HG03095 (cell line): ENCODE measurements at regions not wholly inside any gene's neighbourhood (a gene's known extent, or its start where the extent isn't known, plus 50 kb on each side); places are given as distances from the start of the nearest gene placed in this dataset.
"Not testable (repeated sequence)": the region's sequence is repeated elsewhere in the genome, so short reads cannot be mapped to it uniquely, and the experiment has no call there.

Experiments
- ATAC-seq: cut with Tn5 transposase; IDR thresholded peaks from one replicate; pipeline ENCODE4 v1.9.1; 2021; ENCODE audit warnings: moderate library complexity; ENCODE audit not compliant: unreplicated experiment

DNA sequence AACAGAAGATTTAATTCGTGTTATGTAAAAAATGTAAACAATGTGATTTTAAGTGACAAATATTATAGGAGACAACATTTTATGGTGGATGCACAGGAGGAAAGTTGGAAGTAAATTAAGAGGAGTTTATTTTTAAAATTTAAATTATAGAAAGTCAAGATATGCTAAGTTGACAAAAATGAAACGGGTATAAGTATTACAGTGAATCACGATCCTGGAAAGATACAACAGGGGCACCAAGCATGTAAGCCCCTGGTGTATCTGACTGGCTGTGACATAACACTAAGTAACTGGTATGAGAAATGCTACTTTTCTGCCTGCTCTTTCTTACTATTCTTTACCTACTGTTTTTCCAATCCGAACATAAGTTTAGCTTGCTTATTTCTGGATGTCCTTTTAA is 419.8 kb upstream of the CHD1 start:
- ATAC-seq: no peak

DNA sequence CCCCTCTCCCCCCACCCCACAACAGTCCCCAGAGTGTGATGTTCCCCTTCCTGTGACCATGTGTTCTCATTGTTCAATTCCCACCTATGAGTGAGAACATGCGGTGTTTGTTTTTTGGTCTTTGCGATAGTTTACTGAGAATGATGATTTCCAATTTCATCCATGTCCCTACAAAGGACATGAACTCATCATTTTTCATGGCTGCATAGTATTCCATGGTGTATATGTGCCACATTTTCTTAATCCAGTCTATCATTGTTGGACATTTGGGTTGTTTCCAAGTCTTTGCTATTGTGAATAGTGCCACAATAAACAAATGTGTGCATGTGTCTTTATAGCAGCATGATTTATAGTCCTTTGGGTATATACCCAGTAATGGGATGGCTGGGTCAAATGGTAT is 411.0 kb upstream of the CHD1 start:
- ATAC-seq: not testable (repeated sequence)

DNA sequence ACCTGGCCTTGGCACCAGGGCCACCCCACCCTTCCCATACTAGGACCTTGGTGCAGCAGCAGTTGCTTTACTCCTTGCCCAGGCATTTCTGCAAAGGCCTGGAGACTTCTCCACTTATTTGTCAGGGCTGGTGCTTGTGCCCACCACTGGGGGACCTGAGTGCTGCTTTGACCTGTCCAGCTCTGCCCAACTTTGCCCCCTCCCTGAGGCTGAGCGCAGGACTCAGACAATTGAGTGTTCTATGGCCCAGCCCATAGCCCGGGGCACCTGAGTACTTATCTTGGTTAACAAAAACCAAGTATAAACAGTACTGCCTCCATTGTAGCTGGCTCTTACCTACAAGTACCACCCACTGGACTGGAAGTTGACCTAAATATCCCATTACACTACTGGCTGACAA is 406.1 kb upstream of the CHD1 start:
- no peak for ATAC-seq

GRCh38 chr5:99331061-99331460 is 402.3 kb upstream of the CHD1 start:
- ATAC-seq: no peak

DNA sequence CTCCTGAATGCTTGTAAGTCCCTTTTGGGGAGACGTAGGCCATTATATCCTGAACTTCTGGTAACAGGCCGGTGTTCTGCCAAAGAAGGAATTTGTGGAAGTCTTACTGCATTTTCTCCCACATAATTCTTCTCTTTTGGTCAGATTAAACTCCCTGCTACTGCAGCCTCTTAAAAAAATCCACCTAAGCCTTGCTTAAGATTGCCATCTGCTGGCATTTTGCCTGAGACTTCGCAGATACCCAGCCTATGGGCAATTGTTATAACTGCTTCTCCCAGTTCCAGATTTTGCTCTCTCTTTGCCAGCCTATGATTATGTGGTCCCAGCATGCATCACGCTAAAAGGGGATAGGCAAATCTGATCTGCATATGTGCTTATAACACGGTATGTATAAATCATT is 391.6 kb upstream of the CHD1 start:
- ATAC-seq: no peak

DNA sequence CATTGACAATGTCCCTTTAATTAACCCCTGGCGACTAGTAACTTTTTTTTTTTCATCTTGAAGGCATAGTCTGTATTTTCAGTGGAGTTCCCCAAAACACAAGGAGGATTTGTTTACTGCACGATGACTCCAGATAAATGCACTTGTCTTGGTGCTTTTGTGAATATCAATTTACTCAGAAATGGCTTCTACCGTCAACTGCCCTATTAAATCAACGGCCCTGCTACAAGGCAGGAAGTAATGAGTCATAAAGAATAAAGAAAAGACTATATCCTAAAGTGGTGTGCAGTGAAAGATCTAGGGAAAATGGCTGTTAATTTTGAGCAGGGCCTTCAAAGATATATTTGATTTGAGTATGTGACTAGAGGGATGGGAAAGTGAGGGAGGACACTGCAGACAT is 388.3 kb upstream of the CHD1 start:
- ATAC-seq: no peak

GRCh38 chr5:99316484-99316883 is 387.7 kb upstream of the CHD1 start:
- no peak for ATAC-seq

- ATAC-seq: no peak
Observed at GRCh38 chr5:99315413-99316183, 386.8 kb upstream of the CHD1 start.

GRCh38 chr5:99314721-99315120 is 385.9 kb upstream of the CHD1 start:
- ATAC-seq: no peak

DNA sequence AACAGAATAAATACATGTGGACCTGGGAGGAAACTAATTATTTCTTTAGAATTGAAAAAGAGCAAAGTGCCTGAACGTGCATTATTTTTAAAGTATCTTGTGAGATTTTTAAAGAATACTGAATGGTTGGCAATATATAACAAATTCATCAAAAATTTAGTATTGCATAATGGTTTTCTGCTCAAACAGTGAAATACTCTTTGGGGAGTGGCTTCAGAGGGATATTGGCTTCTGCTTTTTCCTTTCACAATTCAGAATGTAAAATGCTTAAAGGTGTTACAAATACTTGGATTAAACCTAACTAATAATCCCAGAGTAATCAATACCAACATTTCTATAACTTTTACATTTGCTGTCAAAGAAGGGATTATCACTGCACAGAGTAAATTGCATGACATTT is 379.3 kb upstream of the CHD1 start:
- no peak for ATAC-seq

GRCh38 chr5:99305045-99305580 is 376.3 kb upstream of the CHD1 start:
- ATAC-seq: no peak

- no peak for ATAC-seq
Observed at GRCh38 chr5:99285606-99286005, 356.8 kb upstream of the CHD1 start.

- no peak for ATAC-seq
Observed at GRCh38 chr5:99275128-99275527, 346.3 kb upstream of the CHD1 start.

DNA sequence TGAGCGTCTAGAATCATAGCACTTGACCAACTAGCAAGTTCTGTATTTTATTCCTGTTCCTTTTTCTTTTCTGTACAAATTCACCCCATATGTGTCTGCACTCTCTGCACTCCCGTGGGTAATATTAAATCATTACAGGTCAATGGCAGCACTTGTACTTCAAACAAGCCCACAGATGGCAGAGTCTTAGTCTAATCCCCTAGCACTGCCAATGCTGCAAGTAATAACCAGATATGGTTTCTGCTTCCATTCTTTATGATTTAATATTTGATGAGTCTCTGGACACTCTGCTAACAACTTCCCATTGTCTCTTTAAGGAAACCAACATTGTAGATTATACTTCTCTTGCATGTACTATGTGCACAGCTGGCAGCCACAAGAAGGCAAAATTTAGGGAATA is 343.8 kb upstream of the CHD1 start:
- ATAC-seq: no peak

GRCh38 chr5:99258819-99259218 is 330.0 kb upstream of the CHD1 start:
- ATAC-seq: no peak

- ATAC-seq: no peak
Observed at GRCh38 chr5:99248066-99248465, 319.3 kb upstream of the CHD1 start.

DNA sequence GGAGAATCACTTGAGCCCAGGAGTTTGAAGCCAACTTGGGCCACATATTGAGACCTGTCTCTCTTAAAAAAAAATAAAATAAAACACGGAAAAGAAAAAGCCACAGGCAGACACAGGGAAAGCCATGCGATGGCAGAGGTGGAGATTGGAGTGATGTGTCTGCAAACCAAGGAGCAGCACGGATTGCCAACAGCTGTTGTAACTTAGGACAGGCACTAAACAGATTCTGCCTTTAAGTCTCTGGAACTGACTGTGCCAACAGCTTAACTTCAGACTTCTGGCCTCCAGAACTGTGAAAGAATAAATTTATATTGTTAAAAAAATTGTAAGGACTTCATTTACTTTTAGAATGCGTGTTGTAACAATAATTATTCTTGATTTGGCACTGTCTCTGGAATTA is 318.5 kb upstream of the CHD1 start:
- no peak for ATAC-seq

GRCh38 chr5:99243111-99243510 is 314.3 kb upstream of the CHD1 start:
- ATAC-seq: no peak

DNA sequence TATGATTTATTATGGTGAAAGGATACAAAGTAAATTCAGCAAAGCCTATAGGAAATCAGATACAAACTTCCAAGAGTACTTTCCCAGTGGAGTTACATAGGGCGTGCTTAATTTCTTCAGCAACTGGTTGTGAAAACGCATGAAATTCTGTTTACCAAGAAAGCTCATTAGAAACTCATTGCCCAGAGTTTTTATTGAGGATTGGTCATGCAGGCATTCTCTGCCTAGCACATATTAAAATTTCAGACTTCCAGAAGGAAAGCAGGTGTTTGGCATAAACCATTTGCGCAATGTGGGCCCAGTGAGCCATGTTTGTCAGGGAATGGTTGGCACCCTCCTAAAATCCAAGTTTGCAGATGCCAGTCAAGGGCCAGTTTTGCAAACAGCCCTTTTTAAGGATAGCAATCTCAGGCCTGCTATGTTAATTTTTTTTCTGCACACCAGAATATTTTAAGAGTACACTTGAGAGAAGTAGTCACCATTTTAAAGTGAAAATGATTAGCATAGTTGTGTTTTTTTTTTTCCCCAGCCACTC is 311.1 kb upstream of the CHD1 start:
- no peak for ATAC-seq

- ATAC-seq: no peak
Observed at GRCh38 chr5:99191206-99191745, 262.5 kb upstream of the CHD1 start.

DNA sequence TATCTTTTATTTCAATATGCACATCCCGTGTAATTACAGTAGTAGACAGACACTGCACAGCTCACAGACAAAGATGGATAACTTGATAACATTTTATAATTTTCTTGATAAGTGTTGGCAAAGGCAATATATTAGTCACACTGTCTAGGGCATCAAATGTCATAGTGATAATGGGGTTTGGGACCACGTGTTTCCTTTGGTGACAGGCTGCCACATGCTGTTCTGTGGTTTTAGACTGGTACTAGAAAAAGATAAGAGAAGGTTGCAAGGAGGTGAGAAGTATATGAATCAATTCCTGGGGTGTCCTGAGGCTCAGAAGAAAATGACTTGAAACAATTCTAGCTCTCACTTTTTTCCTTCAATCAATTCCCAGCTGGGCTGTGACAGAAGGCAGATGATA is 258.8 kb upstream of the CHD1 start:
- no peak for ATAC-seq

GRCh38 chr5:99179206-99179605 is 250.4 kb upstream of the CHD1 start:
- no peak for ATAC-seq
